Activated T-cell treated with anti-CD3 and anti-CD28 coated beads for 48 hours (primary cell): ENCODE measurements at regions not wholly inside any gene's neighbourhood (a gene's known extent, or its start where the extent isn't known, plus 50 kb on each side); places are given as distances from the start of the nearest gene placed in this dataset.

Source experiments
- DNase-seq: peaks from one replicate; pipeline ENCODE4 v3.0.0-alpha.2; 2020; ENCODE audit warnings: low read depth

DNA sequence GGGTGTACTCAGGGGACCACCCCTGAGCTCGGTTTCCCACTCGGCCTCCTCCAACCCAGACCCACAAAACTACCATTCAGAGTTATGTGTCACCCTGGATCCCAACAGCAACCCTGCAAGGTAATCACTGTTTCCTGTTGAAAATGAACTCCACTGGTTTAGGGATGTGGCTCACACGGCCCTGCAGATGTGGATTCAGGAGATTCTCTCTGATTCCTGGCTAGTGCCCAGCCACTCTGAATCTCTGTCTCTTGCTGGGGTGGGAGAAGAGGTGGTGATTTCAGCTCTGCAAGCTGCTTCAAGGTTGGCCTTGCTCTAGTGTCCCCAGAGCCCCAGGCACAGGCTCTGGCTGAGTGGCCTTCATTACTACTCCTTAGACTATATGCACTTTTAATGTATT lies 1231.6 kb downstream of the TBC1D22A start:
- no peak for DNase-seq

DNA sequence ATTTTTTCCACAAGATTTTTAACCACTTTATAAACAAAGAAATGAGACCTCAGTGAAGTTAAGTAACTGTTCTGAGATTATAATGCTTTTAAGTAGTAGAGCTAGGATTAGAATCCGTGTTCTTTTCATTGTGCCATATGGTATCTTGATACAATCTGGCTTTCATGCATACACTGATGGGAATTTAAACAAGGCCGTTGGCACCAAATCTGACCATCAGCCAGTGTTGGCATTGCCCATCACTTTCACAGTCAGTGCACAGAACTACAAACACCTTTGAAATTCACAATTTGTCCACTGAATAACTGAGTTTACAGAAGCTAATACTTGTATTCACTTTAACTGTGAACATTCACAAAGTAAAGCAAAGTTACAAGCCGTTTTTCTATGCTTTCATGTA lies 1228.0 kb downstream of the TBC1D22A start:
- DNase-seq, result no peak

DNA sequence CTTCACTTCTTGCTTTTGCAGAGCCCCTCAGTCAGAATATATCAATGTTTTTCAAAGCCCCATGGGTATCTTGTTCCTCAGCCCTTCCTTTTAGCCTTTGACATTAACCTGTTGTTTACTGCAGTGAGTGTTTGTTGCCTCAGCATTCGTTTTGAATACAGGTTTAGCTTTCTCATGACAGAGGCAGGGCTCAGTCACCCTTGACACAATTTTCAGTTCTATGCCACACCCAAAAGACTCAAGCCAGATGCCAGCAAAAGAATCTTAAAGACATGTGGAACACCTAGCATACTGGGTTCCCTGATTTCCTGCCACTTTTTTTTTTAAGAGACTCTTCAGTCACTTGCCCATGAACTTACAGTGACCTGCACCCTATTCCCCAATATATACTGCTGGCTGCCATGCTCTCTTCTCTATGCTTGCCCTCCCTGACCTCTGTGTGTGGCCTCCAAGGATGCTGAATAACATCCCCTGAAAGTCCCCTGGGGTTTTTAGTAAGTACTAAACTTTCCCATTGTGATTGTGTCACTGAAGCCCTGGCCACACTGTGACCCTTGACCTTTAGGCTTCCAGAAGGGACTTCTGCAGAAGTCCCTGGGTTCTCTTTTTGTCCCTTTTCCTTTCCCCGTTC lies 1225.5 kb downstream of the TBC1D22A start:
- DNase-seq, result no peak

DNA sequence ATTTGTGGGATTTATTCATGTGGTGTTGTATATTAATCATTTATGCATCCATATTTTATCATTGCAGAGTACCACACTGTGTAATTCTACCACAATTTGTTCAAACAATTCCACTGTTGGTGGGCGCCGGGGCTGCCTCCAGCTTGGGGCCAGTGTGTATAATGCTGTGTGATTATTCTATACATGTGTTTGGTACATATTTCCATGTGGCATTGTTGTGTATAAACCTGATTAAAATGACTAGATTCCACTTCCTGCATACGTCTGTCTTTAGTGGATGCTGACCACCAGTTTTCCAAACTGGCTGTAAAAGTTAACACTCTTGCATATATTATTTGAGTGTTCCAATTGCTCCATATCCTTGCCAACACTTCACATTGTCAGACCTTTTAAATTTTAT lies 1213.8 kb downstream of the TBC1D22A start:
- no peak for DNase-seq

DNA sequence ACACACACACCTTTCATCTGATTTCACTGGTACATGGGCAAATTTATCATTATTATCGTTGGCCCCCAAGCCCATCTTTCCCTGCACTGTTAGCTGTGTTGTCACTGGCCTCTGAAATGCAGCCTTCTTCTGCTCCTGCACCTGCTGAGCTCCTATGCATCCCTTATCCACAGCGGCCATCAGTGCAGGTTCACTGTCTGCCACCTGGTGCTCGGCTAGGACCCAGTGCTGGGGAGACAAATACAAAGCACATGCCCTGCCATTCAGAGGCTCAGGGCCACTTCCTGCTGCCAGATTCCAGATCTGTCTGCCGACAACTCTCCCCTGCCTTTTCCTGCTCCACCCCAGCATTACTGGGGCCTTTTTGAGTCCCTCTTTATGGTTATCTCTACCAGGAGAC lies 1205.4 kb downstream of the TBC1D22A start:
- no peak for DNase-seq

DNA sequence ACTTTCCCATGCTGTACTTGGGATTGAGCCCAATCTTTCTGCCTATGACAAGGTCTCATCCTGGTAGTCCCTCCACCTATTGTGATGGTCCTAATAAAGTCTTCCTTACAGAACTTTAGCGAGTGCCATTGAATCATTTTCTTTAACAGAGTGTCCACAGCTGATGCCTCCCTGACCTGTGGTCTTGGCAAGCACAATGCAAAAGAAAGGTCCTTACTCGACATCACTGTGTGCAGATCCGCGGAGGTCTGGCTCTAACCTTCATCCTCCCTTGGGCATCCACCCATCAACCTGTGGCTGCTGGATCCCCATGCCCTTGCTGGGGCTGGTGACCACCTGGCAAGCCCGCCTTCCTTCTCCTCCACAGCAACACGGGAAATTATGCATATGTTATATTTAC lies 1203.9 kb downstream of the TBC1D22A start:
- DNase-seq, result no peak

DNA sequence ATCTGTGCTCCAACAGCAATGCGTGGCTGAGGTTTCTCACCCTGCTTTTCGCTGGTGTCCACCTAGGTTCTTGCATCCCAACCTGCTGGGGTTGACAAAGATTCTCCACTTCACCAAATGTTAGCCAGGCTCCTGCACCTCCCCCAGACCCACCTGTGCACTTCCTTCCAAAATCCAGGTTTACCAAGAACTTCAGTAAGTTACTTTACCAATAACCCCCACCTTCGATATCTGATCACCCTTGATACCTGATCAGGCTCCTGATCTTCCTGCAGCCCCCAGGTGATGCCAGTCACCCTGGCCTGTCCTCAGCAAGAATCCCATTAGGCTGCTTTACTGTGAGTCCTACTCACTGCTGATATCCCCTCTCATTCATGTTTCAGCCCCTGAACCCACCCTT lies 1203.4 kb downstream of the TBC1D22A start:
- no peak for DNase-seq

DNA sequence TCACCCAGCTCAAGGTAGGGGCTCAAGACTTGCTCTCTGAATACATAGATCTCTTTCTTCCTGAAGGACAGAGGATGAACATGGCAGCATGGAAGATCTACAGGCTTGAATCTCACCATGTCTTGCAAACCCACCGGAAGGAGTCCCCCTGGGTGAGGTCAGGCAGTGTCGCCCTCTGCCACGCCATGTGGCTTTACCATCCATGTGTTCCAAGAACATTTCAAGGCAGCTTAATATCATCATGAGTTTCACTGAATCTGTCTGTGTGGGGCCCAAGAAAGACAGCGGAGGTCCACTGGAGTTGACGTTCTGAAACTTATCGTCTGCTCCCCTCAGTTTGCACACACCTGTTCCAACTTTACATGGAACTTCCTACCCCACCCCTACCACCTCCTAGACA lies 1202.6 kb downstream of the TBC1D22A start:
- DNase-seq, result no peak

DNA sequence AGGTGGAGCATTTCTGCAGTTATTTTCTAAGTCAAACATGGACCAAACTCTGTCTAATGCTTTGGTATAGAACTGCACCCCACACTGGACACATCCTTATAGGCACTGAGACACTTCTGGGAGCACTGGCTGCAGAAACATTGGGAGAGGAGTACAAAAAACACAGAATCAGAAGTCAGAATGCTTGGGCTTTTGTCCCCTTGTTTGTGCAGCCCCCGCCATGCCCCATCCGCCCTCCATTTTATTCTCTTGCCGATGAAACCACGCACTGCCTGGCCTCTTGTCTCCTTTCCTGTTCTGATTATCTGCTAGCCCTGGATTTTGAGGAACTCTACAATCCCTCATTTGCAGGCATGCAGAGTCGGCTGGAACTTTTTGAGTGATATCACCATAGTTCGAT lies 1201.2 kb downstream of the TBC1D22A start:
- DNase-seq, result no peak

DNA sequence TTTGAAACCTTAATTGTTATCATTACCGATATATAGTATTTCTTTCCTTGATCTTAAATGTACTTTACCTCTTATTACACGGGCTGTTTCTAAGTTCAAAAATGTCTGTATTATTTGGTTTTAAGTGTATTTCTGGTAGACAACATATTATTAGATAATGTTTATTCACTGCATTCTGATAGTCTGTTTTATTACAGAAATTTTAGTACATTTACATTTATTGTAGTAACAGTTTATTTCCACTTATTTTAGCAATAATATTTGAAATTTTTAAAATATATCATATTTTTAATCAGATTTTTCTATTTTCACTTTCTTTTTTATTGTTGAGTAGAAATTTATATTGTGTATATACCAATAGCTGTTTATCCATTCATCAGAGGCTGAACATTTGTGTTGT lies 1195.2 kb downstream of the TBC1D22A start:
- no peak for DNase-seq

DNA sequence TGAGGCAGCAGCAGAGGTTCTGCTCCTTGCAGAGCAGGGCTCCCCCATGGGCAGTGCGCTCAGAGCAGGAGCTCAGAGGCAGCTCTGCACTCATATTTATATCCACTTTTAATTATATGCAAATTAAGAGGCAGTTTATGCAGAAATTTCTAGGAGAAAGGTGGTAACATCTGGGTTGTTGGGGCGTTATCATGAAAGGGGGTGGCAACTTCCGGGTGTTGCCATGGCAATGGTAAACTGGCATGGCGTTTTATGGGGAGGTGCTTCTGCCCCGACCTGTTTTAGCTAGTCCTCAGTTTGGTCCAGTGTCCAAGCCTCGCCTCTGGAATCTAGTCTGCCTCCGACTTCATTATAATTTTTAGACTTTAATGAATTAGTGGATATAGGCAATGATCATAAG lies 1191.7 kb downstream of the TBC1D22A start:
- DNase-seq, result no peak

DNA sequence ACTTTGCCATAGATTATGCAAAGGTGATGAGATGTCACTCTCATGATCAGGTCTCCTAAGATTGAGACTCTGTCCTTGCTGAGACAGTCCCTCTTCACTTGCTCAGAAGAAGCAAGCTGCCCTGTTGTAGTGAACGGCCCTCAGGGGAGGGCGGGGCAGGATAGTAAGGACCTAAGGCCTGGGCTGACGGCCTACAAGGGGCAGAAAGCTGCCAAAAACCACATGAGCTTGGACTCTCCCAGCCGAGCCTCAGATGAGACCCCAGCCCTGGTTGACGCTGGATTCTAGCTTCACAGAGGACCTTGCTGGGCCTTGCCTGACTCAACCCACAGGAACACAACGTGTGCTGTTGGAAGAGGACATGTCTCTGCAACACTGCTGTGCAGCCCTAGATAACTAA lies 1182.5 kb downstream of the TBC1D22A start:
- DNase-seq, result no peak

DNA sequence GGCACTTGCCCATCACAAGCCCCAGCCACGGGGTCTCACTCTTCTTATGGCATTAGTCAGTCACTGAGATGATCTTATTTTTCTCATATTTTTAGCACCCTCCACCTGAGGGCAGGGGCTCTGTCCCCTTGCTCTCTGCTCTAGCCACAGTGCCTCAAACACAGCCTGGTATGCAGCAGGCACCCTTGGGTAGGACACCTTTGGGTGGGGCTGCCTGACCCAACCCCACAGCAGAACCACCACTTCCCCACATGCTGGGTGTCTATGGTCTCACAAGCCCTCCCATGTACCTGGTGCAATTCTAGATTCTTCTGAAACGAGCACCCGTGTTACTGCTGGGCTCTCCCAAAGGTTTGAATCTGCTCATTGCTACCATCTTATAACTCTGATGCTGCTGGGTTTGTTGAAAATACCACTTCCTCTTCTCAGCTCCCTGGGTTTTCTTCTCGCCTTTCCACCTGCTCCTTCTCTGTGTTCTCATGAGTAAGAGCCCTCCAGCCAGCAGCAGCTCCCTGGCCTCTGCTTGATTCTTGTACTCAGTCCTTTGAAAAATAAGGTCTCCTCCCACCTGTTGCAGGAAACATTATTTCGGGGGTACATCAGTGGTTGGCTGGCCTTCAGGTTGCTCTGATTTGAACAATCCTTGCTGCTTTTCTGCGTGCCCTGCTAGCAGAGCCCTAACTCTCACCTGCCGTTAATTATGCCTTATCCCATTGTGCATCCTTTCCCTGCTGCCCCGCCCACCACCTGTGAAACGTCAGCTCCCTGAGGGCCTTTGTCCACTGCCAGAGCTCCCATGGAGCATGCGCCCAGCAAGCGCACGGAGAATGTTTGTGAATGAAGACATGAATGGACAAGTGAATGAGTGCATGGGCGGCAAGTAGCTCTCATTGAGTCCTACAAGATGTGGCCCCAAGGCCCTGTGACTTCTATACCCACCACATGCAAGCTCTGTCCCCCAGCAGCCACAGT lies 1181.6 kb downstream of the TBC1D22A start:
- DNase-seq, result no peak

DNA sequence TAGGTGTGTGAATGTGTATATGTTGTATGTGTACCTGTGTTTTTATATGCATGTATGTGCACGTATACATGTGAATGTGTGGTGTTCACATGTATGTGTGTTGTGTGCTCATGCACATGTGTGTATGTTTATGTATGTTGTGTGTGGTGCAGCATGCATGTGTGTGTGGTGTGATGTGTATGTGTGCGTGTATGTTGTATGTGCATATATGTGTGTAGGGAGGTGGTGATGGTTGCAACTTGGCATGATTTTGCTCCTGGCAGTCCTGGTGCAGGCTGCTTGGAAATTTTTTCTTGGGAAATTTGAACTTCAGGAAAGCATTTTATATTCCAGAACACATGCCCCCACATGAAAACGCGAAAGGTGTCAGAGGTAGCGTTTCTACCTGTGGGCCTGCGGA lies 1177.8 kb downstream of the TBC1D22A start:
- DNase-seq, result no peak

DNA sequence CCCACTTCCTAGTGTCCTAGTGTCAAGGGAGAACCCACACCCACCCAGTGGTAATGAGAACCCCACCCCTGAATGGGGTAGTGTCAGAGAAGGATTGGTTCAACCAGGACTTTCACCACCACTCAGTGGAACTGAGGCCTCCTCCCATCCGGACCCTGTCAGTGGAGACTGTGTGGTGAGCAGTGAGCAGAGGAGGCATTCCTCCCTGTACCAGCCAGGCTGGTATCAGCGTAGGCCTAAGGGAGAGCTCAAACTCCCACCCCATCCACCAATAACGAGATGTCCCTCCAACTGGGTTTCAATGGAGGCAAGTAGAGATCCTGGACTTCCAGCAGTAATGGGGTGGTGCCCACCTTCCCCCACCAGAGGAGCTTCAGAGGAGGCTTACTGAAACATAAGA lies 1171.4 kb downstream of the TBC1D22A start:
- DNase-seq, result no peak

DNA sequence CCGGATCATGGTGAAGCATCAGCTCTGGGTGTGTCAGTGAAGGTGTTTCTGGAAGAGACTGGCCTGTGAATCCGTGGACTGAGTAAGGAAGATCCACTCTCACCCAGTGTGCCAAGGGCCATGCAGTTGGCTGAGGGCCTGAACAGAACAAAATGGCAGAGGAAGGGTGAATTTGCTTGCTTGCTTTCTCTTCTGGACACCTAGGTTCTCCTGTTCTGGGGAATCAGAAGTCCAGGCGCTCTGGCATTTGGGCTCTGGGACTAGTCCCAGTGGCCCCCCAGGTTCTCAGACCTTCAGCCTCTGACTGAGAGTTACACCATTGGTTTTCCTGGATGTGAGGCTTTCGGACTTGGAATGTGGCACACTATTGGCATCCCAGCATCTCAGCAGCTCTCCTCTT lies 1170.8 kb downstream of the TBC1D22A start:
- DNase-seq, result no peak

DNA sequence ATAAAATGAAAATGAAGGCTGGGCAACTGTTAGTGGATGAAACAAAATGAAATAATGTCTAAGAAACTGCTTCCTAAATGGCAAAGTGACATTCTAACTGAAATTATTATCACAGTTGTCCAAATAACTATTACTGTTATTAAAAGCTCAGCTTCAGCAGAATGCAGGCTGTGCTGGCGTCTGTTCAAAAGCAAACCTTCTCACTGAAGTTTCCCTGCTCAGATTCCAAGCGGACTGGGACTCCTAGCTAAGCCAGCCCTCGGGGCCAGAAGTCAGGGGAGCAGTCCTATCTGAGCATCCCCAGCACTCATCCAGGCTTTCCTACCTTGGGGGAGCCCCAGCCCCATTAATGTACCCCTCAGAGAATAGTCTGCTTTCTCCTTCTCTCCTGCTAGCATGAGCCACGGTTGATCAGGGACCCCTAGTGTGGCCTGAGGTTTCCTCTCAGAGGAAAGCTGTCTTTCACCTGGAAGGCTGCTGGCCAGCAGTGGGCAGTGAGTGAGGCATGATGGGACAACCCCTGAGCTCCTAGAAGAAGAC lies 1167.3 kb downstream of the TBC1D22A start:
- no peak for DNase-seq

DNA sequence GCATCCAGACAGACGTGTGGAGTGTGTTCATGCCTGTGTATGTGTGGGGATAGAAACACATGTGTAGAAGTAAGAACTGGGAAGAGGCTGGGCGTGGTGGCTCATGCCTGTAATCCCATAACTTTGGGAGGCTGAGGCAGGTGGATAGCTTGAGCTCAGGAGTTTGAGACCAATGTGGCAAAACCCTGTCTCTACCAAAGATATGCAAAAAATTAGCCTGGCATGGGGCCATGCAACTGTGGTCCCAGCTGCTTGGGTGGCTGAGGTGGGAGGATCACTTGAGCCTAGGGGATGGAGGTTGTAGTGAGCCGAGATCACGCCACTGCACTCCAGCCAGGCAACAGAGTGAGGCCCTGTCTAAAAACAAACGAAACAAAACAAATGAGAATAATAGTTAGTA lies 1166.6 kb downstream of the TBC1D22A start:
- no peak for DNase-seq

DNA sequence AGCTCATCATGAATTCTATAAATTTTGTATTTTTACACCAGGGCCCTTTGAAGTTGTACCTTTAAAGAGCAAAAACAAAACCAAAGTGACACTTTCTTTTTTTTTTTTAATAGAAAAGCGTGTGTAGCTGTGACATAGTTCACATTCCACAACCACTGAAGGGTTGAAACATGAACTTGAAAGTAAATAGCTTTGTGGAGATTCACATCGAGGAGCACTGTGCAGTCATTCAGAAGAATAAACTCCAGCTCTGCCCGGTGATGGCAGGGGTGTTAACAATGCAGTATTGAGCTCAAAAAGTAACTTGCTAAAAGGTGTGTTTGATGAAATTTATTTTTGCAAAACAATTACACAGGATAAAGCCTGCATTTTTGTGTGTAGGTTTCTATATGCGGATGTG lies 1166.2 kb downstream of the TBC1D22A start:
- no peak for DNase-seq

DNA sequence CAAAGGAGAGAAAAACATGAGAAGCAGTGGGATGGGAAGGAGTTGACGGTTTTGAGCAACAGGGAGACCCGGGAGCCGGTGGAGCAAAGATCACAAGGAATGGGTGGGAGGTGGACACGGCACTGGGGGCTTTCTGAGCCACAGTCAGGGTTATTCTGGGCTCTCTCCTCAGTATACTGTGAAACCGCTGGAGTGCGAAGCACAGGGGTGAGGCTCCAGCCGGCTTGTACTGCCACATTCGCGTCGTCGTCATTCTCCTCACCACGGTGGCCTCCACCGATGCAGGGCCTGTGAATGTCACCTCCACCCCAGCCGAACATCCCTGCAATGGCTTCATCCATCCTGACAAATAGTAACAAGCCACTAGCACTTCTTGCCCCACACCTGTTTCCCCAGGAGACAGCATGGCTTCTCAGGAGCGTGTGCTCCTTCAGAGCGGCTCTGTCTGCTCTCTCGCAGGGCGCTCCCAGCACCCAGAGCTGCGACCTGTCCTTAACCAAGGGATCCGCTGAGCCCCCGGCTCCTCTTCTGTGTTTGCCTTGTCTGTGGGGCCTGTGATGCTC lies 1165.3 kb downstream of the TBC1D22A start:
- DNase-seq, result no peak

DNA sequence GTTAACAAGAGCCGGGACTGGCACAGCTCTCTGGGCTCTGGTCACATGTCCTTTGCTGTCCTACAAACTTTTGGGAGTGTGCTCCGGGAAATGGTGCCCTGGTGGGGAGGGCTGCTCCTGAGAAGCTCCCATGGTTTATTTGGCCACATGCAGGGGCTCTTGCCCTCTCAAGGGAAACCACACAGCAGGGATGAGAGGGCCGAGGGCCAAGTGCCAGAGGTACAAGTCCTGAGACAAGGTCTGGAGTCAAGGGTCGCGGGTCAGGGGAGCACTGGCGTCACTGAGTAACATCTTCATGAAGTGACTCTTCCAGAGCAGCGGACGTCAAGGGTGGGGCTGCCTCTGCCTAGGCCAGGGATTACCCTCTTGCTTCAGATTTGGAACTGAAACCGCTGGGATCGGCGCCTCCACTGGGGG lies 1160.6 kb downstream of the TBC1D22A start:
- no peak for DNase-seq

DNA sequence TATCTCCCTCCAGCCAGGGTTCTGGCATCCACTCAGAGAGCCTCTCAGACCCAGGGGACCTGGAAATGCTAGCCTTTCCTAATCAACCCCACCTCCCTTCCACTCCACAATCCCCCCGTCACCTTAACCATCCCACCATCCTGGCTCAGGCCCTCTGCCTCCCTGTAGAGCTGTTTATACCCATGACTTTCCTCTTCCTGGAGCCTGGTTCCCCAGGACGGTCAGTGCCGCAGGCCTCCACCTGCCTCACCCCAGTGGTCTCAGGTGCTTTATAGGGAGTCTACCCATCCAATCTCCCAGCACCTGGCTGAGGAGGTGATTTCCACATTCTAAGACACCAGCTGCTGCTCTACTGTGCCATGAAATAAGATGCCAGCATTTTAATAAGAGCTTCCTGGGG lies 1159.5 kb downstream of the TBC1D22A start:
- DNase-seq, result no peak

DNA sequence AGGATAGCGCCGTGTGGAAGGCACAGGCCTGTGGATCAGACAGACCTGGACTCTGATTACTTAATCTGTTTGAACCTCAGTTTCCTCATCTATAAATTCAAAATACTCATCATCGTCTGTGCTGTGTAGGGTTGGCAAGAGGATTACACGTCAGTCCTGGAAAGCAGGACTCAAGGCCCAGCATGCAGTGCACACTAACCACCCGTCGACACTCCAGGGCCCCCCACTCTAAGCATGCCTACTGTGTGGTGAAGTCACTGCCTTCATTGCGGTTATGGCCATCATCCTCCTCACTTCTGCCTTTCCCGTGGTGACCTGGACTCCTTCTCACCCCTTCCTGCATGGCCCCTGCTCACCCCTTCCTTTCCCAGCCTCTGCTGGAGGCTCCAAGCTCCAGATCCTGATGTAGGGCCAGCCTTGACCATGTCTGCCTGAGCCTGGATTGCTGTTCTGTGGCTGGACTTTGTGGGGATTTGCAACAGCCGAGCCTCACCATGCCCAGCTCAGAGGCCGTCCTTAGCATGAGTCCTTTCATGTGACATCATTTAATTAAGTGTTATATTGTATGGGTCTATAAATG lies 1158.0 kb downstream of the TBC1D22A start:
- DNase-seq, result no peak
